HG02610 (cell line): ENCODE measurements at regions not wholly inside any gene's neighbourhood (a gene's known extent, or its start where the extent isn't known, plus 50 kb on each side); places are given as distances from the start of the nearest gene placed in this dataset.

Experiments used
- ATAC-seq: cut with Tn5 transposase; IDR thresholded peaks from one replicate; pipeline ENCODE4 v1.9.1; 2021; ENCODE audit warnings: mild to moderate bottlenecking, moderate library complexity; ENCODE audit not compliant: unreplicated experiment

DNA sequence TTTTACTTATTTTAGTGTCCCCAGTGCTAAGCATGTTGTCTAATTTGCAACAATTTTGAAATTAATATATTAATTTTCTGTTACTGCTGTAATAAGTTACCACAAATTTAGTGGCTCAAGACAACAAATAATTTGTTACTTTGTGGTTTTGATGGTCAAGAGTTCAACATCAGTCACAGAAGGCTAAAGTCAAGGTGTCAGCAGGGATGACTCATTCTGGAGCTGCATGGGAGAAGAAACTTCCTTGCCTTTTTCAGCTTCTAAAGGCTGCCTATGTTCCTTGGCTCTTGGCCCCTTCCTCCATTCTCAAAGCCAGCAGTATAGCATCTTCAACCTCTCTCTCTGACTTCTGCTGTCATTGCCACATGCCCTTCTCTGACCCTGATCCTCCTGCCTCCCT lies 271.8 kb downstream of the HLX start:
- ATAC-seq = no peak

DNA sequence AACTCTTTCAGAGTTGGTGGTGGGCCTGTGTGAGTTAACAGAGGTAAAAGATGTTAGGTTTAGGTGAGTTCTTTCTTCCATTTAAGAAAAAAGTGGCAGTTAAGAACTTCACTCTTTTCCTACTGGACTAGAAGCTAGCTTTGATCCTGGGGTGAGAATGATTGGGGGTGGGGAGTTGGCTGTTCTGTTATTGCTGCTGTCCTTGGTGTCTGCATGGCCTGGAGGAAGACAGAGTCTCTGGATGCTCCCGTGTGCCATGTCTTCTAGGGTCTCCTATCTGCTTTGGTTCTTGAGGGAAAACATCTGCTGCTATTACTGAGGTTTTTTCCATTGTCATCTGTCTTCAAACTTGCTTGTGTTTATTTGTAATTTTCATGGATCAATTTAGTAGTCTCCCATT lies 275.7 kb downstream of the HLX start:
- ATAC-seq = no peak

DNA sequence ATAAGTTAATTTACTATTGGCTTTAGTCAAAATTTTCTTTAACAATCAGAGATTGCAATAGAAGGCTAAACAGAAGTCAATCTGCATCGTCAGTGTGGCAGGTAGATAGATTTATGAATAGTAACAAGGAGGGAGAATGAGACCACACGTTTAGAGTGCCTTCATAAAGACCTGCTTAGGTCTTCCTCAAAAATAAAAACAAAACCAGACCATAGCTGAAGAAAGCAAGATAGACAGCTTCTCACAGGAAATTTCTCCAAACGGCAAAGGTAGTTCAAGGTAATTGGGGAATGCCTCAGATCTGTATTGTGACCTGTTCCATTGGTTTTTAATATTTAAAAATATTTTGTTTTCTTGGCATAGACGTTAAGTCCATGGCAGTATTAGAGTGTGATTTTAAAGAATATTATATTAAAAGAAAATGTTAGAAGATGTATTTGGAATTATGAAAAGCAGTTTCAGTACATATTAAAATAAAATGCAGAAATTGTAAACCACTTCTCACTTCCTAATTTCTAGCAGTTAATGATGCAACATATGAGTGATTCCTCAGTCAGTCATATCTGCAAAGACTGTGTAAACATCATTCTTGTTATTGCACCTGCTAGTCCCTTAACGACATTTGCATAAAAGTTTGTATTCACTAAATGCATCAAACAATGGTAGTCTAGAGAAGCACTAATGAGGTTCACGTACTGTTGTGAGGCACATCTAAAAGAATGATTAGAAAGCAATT lies 278.0 kb downstream of the HLX start:
- ATAC-seq = peak; percentile 97

DNA sequence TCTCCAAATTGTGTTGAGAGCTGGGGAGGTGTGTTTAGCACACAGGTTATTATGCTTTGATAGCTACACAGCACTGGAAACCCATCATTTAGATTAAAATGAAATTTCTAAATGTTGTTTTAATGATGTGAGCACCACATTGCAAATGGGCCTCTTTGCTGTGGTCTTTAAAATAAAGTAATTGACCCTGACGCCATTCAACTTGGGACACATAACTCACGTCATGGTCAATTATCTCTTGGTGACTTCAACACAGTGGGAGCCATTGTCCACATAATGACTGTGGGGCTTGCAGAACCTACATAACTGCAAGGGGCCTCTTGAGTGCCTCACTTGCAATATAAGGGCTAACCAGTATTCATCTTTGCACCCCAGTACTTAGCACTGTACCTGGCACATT lies 280.4 kb downstream of the HLX start:
- ATAC-seq = no peak

DNA sequence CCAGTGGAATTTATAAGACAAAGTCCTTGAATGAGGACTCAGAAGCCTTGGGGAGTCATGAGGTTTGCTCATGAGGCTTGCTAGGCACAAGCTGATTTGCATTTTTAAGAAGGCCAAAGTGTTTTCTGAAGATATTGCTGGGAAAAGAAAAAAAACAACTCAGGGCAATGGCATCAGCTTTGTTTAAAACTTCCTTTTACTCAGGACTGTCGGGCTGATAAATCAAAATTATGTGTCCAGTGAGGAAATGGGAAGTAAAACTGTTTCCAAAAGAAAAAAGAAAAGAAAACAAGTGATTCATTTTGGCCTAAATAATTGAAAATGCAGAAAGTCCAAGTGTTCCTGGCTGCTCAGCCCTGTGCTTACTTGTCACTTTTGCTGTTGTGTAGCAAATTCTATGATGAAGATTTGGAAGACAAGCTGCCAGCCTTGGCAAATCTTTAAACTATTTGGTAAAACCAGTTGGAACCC lies 282.4 kb downstream of the HLX start:
- no peak for ATAC-seq

DNA sequence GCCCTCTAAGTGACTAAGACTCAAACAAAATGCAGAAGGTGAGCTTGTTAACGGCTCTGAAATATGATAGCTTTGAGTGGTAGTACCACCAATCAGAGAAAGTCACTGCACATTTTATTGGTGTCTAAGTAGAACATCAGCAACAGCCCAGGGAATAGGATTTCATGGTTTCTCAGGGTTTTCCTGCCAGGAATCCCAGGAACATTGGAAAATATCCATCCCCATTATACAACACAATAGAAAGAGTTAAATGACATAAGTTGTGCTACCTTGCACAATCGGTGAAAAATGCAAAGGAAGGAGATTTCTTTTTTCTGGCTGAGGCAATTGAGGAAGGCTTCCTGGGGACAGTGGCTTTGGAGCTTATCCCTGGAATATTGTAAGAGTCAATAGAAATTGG lies 283.1 kb downstream of the HLX start:
- no peak for ATAC-seq

DNA sequence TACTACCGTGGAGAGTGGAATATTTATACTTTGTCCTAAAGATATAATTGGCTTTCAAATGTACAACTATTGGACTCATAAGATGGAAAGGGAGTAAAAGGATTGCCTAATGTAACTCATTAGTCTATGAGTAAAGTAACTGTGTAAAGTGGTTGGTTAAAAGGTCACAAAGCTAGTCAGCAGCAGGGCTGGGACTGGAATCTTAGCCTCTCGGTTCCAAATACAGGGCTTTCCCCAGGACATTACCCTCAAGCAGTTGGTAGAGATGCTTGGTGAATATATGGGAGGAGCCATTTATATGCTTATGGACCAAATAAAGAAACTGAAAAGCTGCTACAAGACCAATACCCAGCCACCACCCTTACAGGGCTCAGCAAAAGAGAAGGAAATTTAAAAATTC lies 283.7 kb downstream of the HLX start:
- ATAC-seq = no peak

DNA sequence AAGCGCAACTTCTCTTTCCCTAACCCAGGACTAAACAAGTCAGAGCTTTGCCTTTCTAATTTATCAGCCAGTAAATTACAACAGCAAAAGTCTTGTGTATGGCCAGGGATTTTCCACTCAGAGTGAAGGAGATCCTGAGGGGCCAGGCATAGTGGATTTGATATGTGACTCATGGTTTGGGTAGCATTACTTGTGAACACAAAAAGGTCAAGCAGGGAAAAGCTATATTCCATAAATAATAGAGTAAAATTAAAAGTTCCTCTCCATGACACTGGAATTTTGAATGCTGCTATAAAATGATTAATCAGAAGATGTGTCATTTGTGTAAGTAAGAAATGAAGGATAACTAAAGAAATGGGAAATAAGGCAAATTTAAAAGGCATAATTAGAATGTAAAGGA lies 284.8 kb downstream of the HLX start:
- no peak for ATAC-seq

DNA sequence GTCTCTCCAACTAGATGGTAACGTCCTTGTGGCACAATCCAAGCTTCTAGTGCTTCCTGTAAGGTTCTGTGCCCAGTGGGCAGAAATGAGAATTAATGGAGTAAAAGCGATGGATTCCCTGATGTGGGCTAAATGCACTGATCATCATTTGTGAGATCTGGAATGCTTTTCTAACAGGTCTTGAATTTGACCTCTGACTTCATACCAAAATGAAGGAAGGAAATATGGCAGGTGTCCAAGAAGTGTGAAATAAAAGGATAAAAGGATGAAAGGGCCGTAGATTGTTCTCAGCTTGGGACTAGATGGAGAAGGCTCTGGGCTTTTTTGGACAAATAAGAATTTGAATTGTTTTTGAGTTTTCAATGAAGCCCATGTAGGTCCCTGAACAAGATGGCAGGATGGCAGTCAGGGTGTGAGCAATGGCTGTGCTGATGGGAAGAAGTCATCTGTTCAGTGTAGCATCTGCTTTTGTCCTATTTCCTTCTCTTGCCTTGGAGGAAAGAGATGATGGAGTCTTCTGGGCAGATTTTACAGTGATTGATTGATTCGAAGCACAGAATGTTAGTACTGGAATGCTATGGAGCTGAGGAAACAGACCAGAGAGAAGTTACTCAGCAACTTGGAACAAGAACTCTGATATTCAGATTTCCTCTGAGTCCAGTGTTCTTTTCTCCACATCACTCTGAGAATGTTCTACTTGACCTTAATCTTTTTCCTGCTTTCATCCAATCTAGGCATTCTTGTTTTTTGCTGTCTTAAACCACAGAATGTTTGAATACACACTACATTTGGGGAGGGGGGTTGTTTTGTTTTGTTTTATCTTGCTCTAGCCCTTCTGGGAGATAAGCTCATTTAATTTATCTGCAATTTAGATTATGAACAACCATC lies 286.0 kb downstream of the HLX start:
- ATAC-seq = no peak

DNA sequence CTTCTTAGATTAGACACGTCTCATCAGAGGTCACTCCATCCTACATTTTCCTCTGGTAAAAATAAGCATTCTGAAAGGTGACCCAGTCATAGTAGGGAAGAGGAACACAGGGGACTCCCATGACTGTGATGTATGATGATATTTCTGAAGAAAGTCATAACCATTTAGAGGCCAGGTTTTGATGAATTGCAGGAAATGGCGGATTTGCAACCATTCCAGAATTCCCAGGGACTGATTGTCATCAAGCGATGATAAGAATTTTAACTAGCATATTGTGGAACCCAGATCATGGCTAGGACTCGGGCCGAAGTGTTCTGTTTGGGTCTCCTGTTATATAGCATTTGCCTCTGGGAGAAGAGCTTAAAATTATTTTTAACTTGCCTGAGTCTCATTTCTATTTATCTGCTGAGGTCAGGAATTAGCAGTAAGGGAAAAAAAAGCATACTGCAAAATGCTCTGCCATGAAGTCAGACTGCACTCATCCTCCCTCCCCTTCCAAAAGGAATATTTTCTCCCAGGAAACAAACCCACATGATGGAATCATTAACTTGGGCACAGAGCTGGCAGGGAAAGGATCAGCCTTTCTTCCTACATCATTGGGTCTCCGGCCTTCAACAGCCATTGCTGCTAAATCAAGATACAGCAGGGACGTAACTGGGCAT lies 286.7 kb downstream of the HLX start:
- no peak for ATAC-seq

DNA sequence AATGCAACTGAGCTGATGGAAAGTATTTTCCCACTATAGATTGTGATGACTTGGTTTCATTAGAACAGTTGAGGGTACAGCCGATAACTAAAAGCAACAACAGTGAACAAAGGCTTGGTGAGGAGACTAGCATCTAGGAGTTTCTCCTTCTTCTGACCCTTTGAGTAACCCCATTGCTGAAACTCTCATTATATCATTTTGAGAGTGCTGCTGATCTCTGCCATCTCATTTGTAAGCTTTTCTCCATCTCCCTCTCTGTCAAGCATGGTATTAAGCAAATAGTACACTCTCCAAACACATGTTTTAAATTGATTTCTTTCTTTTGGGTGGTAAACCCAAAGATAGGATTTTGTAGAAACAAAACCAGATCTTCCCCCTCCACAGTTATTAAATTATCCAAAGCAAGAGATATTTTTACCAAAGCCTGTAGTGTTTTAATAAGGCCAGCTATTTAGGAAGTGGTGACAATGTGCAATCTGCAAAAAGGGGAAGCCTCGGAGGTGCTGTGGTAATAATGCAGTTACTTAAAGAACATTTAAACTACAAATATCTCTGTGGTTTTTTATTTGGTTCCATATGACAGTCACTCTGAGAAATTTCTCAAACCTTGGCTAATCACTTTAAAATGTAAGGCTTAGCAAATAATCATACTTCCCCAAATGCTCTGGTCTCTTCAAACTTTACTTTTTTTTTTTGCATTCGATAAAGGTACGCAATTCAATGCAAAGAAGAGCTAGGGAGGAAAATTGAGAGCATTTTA lies 287.5 kb downstream of the HLX start:
- ATAC-seq = peak; percentile 84

DNA sequence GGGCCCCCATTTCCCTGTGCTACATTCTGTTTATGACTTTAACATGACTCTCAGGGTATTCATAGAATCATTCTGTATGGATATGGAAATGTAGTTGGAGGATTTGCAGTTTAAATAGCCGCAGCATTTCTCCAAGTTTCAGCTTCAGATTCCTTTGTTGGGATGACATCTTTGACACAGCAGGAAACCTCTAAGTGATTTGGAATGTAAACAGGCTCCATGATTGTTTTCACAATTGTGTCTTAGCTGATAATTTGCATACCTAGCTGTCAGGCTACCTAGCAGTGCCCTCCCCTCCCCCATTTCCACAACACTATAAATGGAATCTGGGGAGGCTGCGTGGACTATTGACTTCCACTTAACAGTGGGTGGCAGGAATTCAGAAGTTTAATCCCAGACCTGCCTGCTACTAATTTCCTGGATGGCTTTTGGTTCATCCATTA lies 290.2 kb downstream of the HLX start:
- no peak for ATAC-seq

DNA sequence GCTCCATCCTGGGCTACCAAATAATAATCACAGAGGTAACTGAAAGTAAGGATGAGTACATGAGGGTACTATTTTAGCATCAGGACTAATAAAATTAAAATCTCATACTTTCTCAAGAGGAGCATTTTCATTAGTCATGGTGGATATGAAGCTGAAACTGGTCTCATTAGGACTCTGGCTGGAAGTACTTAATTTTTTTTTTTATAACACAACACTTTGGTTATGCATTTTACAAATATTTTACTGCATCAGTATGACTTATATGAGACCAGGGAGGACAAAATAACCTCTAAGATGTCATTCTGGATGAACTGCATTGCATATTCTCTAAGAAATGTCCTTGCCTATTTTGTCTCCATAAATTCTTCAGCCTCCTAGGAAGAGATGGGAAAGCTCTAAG lies 290.9 kb downstream of the HLX start:
- no peak for ATAC-seq

DNA sequence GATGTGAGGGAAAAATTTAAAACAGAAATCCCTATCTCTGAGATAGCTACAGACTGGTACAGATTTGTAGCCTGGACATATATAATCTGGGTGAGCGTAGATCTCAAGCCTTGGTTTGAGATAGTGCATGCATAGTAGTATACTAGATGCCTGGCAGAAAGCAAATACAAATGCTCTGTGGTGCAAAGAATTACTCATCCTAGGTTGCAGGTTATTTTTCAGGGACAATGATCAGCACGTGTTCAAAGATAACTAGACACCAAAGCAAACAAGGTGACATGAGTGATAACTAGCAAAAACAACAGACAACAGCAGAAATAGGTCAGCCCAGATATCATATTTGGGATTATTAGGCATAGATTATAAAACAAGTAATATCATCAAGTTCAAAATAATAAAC lies 292.5 kb downstream of the HLX start:
- ATAC-seq = no peak

DNA sequence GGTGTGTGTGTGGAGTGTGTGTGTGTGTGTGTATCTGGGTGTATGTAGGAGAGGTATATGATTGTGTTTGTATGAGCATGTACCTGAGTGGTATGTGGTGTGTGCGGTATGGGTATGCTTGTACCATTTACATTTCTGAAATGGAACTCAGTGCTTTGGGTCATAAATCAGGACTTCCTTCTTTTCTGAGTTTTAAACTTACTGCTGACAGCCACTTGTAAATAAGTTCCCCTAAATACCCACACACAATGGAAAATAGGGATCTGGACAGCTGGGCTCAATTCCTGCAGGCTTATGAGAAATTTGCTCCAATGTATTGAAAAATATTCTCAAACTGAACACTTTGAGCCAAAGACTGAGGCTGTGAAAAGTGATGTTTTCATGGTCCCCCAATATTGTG lies 293.6 kb downstream of the HLX start:
- no peak for ATAC-seq

DNA sequence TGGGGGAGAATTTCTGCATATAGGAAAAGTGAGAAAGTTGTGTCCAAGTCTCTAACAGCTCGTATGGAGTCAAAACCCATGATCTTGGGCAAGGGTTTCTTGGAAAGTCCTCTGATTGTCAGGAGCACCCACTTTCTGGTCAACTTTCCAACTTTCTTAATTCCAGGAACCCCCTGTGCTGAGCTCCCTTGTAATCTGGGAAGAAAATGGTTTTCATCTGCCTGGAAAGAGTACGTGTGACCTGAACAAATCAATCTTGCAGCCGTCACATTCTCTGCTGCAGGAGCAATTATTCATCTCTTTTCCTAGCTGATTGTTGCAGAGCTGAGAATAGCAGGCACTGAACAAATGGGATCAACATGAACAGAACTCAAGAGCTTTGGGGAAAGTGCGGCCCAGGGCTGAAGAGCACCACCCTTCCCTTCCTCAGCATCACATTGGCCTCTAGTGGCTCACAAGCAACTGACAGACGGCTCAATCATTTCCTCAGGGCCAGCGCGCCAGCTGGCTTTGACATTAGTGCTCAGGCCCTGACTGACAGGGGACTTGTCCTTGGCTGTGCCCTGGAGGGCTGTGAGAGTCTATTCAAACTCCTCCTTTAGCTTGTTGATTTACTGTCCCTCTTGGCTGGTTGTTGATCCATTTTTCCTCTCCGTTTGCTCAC lies 295.2 kb downstream of the HLX start:
- ATAC-seq = no peak

DNA sequence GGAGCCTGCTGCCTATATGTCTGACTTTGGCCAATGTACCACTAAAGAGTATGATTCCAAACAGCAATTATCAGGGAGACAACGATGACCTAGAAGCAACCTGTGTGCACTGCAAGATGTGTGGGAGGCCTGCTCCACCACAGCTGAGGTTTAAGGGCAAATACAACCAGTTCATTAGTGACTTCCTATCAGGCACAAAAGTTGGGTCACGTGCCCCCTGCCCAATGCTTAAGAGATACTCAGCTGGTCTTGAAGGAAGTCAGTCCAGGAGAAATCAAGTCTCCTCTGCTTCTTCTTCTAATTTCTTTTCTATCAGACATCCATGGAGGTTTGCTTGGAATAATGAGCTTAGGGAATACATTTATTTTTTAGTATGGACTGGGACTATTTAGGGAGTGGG lies 296.0 kb downstream of the HLX start:
- no peak for ATAC-seq

DNA sequence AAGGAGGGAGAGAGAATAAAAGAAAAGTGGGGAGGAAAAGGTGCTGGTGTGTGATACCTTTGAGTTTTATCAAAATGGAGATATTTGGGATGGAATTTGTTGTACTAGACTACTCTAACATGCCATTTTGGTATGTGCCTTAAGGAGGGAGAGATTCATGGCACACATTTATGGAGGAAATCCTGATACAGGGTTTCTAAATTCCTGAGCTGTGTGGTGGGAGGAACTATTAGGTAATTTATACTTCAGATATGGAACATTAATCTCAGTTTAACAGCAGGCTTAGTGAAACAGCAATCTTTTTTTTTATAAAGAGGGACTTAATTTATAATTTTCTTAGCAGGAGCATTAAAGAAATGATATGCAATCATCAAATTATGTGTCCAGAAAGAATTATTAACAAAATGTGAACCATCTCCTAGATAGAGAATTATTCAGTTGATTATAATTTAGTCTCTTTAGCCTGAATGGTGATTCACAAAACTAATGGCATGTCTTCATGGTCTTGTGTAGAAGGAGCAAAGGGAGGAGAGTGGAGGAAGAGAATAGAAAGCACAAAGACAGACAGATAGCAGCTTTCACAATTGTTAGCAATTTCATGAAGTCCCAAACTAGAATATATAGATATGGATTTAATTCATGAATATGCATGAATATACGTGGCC lies 301.6 kb downstream of the HLX start:
- ATAC-seq = no peak

DNA sequence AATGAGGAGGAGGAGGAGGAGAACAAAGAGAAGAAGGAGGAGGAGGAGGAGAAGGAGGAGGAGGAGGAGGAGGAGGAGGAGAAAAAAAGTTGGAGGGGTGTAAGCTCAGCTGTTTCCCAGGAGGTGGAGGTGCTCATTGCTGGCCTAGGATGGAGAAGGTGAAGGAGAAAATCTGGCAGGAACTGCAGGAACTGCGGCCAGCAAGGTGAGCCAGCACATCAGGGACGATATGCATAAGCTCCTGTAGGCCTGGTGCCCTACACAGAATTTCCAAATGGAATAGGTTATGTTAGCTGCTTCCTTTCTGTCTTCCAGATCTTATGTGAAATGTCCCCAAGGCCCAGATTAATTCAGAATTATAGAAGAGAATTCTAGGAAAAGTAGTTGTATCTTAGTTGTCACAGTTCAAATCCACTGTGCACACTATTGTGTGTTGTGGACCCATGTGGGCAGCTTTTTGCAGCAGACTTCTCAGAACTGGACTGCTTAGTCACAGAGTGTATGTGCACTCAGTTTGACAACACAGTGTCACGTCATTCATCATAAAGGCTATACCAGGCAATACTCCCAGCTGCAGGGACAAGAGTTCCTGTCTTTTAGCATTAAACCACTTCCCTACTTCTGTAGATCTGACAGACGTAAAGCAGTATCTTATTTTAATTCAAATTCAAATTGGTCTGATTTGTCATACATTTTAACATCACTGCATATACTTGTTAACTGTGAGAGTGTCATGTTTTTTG lies 303.7 kb downstream of the HLX start:
- no peak for ATAC-seq
